ENCODE measurements at regions not wholly inside any gene's neighbourhood (a gene's known extent, or its start where the extent isn't known, plus 50 kb on each side); places are given as distances from the start of the nearest gene placed in this dataset.

DNA sequence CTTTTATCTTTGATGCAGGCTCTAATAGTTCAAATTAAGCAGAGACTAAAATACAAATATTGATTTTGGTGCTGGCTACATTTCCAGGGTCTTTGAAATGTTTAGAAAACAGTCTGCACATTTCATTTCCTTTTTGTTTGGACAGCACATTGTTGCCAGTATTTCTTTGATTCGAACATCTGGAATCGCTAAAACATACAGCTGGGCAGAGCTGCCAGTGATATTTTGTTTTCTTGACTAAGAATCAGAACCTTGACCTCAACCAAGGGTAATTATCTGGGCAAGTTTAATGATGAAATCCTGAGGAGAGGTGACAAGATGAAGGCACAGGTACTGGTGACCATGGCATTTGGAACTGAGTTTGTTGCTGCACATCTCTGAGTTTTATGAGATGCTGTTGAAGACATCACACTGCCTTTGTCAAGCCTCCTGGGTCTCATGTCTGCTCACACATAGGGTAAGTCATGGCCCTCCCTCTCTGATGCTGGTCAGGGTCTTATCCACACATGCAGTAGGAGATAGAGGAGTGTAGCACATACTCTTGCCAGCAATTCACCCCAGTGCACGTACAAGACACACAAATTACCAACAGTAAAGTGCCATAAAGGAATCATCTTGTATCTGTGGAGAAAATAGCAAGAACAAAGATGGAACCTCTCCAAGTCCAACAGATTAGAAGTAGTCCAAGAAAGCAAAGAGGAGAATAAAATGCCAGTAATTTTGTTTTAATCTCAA, 391.9 kb downstream of the RND3 start:
- DNase-seq (ENCODE audit: low read depth): no peak
- H3K4me3 ChIP-seq (replicated peaks; ENCODE audit: low read depth, low read length): no peak overlapping the region
- TF ChIP-seq, protein P1, sequence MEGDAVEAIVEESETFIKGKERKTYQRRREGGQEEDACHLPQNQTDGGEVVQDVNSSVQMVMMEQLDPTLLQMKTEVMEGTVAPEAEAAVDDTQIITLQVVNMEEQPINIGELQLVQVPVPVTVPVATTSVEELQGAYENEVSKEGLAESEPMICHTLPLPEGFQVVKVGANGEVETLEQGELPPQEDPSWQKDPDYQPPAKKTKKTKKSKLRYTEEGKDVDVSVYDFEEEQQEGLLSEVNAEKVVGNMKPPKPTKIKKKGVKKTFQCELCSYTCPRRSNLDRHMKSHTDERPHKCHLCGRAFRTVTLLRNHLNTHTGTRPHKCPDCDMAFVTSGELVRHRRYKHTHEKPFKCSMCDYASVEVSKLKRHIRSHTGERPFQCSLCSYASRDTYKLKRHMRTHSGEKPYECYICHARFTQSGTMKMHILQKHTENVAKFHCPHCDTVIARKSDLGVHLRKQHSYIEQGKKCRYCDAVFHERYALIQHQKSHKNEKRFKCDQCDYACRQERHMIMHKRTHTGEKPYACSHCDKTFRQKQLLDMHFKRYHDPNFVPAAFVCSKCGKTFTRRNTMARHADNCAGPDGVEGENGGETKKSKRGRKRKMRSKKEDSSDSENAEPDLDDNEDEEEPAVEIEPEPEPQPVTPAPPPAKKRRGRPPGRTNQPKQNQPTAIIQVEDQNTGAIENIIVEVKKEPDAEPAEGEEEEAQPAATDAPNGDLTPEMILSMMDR (IDR thresholded peaks at IDR 0.05; ENCODE audit: low read length, missing control alignments): no peak

DNA sequence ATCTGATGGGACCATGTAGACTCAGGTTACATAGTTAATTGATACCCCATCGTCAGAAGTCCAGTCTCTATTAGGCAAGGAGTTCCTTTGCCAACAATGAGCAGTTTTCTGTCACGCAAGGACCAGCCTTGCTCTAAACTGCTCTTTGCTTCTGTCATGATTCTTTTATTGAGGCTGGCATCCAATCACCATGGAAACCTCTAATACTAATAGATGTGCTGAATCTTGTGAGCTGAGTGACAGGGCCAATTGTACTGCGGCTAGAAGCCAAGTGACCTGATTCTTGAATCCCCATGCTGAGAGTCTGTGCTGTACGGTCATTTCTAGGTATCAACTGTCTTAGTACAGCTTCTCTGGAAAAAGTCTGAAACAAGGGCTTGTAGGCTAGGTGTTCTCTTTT, 395.6 kb downstream of the RND3 start:
- H3K4me3 ChIP-seq (replicated peaks; ENCODE audit: low read depth, low read length): no peak overlapping the region
- no peak for DNase-seq (ENCODE audit: low read depth)
- TF ChIP-seq, protein P1 (IDR thresholded peaks at IDR 0.05; ENCODE audit: low read length, missing control alignments): no peak

GRCh38 chr2:150090031-150090430, 397.4 kb downstream of the RND3 start:
- TF ChIP-seq, protein P1 (IDR thresholded peaks at IDR 0.05; ENCODE audit: low read length, missing control alignments): no peak
- H3K4me3 ChIP-seq (replicated peaks; ENCODE audit: low read depth, low read length): no peak overlapping the region
- no peak for DNase-seq (ENCODE audit: low read depth)

DNA sequence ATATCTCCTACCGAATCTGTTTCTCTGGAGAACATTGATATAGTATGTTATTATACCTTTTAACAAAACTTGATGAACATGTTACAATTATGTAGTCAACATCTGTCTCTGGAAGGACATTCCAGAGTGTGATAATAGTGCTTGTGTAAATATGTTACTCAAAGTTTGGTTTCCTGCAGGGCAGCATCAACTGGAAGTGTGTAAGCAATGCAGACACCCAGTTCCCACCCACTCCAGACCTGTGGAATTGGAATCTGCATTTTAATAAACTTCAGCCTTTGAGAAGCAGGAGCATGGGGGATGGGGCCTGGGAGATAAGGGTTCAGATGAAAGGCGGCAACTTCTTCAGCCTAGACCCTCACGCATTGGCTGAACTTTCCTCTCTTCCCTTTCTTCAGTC, 398.9 kb downstream of the RND3 start:
- TF ChIP-seq, protein P1 (IDR thresholded peaks at IDR 0.05; ENCODE audit: low read length, missing control alignments): no peak
- H3K4me3 ChIP-seq (replicated peaks; ENCODE audit: low read depth, low read length): no peak overlapping the region
- DNase-seq (ENCODE audit: low read depth): peak; percentile 40

DNA sequence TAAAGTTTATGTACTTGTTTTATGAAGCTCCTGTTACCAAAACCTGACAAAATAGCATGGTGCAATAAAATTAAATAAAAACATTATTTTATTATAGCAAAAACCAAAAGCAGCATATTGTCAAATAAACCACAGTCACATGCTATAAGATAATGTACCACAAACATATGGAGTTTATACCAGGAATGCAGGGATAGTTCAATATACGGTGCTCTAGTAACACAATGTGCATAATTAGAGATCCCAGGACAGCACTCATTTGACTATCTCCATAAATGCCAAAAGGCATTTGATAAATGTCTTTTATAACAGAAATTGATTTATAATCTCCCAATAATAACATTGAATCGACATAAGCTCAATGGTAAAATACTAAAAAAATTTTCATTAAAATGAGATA, 402.0 kb downstream of the RND3 start:
- H3K4me3 ChIP-seq (replicated peaks; ENCODE audit: low read depth, low read length): no peak overlapping the region
- TF ChIP-seq, protein P1 (IDR thresholded peaks at IDR 0.05; ENCODE audit: low read length, missing control alignments): no peak
- DNase-seq (ENCODE audit: low read depth): no peak

DNA sequence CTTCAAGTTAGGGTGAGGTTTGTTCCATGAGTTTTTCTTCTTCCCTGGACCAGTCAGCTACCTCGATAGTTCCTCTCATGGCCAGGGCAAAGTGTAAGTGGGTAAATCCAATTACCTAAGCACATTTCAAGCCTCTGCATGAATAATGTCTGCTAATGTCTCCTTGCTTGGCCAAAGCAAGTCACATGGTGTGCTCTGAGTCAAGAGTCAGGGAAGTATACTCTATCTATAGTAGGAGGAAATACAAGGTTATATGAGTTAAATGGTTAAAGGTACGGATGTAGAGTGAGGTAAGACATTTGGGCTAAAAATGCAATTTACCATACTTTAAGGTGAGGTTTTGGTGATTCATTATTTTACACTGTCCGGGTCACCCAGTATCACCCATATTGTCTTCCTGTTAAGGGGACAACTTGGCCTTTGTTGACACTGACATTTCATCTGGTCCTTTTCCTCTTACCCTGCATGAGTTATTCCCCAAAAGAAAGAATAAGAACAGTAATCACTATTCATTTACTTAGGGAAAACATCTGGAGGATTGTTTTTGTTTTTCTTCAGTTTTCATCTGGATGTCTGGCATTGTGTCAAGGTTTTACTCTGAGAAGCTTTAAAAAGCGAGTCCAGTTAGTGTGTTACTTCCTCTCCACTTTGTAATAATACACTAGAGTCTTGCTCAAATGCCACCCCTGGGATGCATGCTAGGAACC, 405.5 kb downstream of the RND3 start:
- peak; percentile 62 for DNase-seq (ENCODE audit: low read depth)
- no peak overlapping the region for H3K4me3 ChIP-seq (replicated peaks; ENCODE audit: low read depth, low read length)
- TF ChIP-seq, protein P1 (IDR thresholded peaks at IDR 0.05; ENCODE audit: low read length, missing control alignments): no peak
